ENCODE measurements at regions not wholly inside any gene's neighbourhood (a gene's known extent, or its start where the extent isn't known, plus 50 kb on each side); places are given as distances from the start of the nearest gene placed in this dataset.
"Not testable (repeated sequence)": the region's sequence is repeated elsewhere in the genome, so short reads cannot be mapped to it uniquely, and the experiment has no call there.

DNA sequence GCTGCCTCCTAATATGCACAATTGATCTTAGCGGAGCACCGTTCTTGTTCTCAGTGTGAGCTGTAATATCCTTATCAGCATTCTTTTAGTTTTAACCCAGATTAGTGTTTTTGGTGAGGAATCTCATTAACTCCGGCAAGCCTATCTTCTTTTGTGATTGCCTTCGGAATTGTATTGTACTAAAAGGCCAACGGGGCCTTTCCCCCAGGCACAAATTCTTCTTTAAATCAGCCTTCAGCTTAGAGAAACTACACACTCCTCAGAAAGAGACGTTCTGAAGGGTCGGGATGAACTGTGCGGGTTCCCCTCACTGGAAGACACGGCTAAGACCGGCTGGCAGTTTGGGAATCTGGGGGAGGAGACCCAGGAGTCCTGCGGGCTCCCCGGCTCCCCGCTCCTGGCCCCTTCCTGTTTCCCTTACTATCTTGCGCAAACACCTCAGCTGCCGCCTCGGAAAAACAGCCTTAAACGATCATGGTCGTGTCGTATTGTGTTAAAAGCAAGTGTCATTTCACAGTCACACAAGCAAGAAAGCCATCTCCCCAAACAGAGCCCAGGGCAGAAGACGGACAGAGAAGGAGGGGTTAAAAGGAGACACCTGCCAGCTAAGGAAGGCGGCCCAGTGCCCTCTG, 353.1 kb upstream of the IRX2 start:
- no peak for DNase-seq (ENCODE audit: low spot score)

DNA sequence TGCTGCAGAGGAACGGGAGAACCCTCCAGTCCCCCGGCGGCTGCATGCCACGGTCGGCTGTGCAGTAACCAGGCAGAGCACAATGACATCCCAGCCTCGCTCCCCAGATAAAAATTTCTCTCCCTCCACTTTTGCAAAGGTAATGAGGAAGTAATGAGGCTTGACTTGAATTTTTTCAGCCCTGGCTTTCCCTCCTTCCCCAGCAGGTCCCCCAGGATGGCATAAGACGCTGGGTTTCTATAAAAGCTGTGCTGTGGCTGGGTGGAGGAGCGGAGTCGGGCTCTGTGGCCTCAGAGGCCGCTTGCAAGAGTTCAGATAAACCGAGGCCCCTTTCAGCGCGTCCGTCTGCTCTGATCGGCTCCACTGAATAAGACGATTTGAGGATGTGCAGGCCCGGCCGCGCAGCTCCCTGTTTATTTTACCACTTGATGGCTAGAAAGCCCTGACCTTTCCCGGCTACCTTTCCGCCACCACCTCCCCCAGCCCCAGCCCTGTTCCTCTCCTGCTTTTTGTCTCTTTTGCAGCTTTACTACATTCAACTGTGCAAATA, 351.9 kb upstream of the IRX2 start:
- DNase-seq (ENCODE audit: low spot score), result no peak

DNA sequence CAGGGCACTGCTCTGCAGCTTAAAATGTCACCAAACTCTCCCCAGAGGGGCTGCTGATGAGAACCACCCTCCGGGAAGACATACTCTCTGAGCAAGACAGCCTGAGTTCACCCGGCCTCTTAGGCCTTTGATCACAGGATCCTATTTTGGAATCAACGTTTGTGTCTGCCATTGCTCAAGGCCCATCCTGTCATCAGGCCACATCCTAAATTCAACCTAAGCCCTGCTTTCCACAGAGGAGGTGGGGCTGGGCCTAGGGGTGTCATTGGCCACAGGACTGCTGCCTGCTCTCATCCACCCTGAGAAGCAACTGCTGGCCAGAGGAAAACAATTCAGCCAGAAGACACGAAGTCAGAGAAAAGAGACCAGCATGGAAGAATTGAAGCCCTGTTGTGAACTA, 351.1 kb upstream of the IRX2 start:
- DNase-seq (ENCODE audit: low spot score), result no peak

GRCh38 chr5:3101561-3101960, 350.1 kb upstream of the IRX2 start:
- DNase-seq (ENCODE audit: low spot score), result no peak

DNA sequence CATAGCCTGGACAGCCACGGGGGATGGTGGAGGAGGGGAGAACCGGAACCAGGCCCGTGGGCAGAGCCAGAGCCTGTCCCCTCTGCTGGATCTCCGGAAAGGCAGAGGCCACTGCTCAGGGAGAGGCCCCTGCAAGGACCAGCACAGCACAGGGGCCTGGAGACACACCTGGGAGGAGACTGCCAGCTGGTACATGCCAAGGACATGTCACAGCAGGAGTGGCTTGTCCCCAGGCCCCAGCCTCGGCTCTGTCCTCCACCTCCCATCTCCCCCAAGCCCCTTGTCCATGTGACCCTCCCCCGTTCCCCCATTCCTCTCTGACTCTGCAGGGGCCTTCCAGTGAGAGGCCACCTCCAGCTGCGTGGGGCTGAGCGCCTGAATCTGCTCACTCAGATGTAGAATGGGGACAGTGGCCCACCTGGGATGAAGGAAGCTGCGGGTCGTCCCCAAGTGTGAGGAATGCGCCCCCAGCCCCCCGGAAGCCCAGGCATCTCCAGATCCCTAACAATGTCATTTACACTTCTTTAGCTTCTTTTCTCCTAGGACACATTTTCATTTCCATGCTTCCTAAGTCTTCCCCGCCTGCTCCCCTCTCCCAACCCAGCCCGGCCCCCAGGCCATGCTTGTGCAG, 349.6 kb upstream of the IRX2 start:
- DNase-seq (ENCODE audit: low spot score), result no peak

- no peak for DNase-seq (ENCODE audit: low spot score)
These were observed 348.5 kb upstream of the IRX2 start for GRCh38 chr5:3099954-3100353.

- DNase-seq (ENCODE audit: low spot score), result no peak
These were observed 348.0 kb upstream of the IRX2 start for GRCh38 chr5:3099526-3099925.

GRCh38 chr5:3098821-3099220, 347.3 kb upstream of the IRX2 start:
- DNase-seq (ENCODE audit: low spot score), result no peak

DNA sequence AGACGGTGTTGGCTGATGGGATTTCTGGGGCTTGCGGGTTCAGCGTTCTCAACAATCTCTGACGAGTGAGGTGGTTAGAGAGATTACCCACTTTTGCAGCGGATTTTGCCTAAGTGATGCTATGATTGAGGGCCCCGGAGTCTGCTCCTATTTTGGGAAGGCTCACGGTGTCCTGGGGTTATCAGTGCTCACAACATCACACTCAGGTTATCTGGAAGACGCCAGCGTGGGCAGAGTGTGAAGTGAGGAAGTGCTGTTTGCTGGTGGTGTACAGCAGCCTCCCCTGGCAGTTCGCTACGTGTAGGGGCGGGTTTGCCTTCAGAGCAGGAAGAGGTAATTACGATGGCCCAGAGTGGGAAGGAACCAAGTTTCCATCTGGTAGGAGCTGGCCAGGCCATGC, 341.2 kb upstream of the IRX2 start:
- DNase-seq (ENCODE audit: low spot score), result no peak

GRCh38 chr5:3092211-3092610, 340.7 kb upstream of the IRX2 start:
- DNase-seq (ENCODE audit: low spot score), result no peak

- DNase-seq (ENCODE audit: low spot score), result no peak
These were observed 339.7 kb upstream of the IRX2 start for GRCh38 chr5:3091040-3091774.

DNA sequence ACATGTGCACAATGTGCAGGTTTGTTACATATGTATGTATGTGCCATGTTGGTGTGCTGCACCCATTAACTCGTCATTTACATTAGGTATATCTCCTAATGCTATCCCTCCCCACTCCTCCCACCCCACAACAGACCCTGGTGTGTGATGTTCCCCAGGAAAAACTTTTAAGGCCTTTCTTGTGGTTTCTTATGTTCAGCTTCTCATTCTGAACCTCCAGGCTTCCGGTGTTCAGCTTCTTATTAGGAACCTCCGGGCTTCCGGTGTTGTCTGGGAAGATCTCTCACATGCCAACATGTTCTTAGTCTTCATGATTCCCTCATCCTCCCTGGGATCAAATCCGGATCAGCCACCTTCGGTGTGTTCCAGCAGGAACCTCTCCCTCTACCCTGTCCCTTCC, 338.8 kb upstream of the IRX2 start:
- not testable (repeated sequence) for DNase-seq (ENCODE audit: low spot score)

GRCh38 chr5:3080366-3080765, 328.9 kb upstream of the IRX2 start:
- no peak for DNase-seq (ENCODE audit: low spot score)

DNA sequence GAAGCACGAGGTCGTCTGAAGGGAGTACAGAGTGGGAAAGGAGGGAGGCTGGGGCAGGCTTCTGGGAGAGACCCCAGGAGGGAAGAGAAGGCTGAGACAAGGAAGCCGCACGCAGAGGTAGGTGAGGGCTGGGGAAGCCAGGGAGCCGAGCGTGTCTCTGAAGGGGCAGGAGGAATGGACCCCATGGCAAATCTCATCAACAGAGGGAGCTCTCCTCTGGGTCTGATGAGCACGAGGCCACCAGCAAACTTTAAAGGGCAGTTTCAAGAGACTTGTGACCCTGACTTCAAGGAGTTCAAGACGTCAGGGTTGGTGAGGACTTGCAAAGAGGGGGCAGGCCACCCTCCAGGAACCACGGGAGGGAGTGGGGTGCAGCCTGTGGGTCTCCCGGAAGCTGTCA, 326.2 kb upstream of the IRX2 start:
- no peak for DNase-seq (ENCODE audit: low spot score)

GRCh38 chr5:3075309-3075708, 323.8 kb upstream of the IRX2 start:
- peak; percentile 32 for DNase-seq (ENCODE audit: low spot score)

DNA sequence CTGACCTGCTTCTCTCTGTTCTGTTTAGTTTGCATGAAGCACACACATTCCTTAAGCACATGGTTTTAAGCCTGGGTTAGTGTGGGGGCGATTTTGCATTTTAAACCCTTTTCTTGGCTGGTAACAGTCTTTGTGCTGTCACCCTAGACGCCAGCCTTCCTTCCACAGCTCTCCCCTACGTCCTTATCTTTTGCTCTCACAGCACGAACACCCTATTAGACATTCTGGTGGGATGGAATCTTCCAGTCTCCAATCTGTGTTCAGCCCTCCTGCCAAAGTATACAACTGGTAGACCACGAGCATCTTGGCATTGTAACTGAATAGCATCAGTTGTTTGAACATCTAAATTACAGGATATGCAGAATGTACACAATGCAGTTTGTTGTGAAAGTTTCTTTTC, 316.9 kb upstream of the IRX2 start:
- no peak for DNase-seq (ENCODE audit: low spot score)

DNA sequence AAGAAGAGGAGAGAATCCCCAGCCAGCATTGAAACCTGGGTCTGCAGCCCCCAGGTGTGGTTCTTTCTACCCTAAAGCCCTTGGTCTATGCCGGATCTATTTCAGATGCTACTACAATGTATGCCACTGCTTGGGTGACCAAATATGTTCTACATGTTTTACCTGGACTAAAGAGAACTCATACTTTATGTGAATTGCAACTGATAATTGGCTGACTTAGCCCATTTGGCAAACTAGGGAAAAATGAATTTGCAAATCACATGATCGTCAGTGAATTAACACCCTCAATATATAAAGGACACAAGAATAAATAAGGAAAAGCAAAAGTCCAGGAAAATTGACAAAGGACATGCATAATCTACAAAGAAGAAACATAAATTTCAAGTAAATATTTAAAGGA, 308.8 kb upstream of the IRX2 start:
- no peak for DNase-seq (ENCODE audit: low spot score)

DNA sequence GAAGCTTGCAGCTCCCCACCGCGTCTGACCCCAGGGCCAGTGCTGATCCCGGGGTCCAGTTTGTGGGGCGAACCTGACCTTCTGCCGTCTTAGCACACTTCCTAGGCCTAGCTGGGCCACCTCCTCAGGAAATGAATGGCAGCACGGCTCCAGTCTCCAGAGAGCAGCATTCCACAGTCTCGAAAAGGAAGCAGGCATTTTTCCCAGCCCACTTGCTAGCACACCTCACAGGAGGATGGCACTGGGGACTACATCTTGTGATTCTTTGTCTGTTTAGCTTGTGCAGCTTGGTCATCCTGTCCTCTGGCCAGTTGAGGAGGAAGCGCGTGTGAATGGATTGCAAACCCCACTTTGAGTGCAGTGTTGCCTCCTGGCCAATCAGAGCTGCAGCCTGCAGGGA, 308.0 kb upstream of the IRX2 start:
- no peak for DNase-seq (ENCODE audit: low spot score)

DNA sequence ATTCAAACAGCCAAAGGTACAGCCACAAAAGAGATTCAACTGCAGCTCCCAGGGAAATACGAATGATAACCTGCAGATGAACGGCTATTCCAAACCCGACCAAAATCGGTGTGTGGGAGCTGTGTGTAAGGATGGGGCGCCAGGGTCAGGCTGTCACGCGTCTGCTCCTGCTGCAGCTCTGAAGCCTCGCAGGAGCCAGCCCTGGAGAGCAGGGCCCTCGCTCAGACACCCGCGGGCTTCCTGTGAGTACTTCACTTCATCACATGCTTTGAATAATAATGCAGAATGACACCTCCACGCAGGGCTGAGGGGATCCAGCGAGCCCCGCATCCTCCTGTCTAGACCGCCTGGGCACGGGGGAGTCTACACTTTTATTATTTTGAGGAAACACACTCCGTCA, 307.5 kb upstream of the IRX2 start:
- no peak for DNase-seq (ENCODE audit: low spot score)

- DNase-seq (ENCODE audit: low spot score), result no peak
These were observed 305.4 kb upstream of the IRX2 start for GRCh38 chr5:3056866-3057265.

DNA sequence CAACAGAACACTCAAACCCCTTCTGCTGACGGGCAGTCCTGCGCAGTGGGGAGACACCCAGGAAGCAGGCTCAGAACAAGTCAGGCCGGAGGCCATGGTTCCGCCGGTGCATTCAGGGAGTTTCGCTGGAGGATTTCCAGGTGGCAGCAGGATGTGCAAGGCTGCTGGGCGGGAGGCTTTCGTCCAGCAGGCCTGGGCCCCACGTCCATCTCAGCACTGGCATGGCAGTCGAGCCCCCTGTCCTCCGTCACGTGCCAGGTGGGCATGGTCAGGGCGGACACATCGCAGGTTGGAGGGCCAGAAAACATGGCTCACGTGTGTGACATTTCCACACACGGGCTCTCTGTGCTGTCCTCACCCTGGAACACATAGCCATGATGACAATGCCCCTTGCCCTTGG, 299.9 kb upstream of the IRX2 start:
- no peak for DNase-seq (ENCODE audit: low spot score)

DNA sequence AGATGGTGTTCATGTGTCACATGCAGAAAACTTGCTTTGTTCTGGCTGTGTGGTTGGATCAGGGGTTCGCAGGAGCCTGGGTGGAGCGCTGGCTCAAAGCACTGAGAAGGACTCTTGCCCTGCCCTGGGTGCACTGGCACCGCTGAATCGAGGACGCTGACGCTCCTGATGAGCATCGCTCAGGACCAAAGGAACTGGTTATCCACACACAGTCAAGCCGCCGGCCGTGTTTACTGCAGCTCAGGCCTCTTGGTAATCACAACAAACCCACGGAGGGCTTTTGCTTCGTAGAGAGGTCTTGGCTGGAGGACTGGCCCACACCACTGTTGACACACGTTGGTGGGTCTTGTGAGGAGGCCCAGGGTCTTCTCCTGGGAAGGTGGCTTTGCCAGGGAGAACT, 299.4 kb upstream of the IRX2 start:
- DNase-seq (ENCODE audit: low spot score), result no peak

GRCh38 chr5:3049261-3049660, 297.8 kb upstream of the IRX2 start:
- no peak for DNase-seq (ENCODE audit: low spot score)
